HG02852 (cell line): ENCODE measurements at regions not wholly inside any gene's neighbourhood (a gene's known extent, or its start where the extent isn't known, plus 50 kb on each side); places are given as distances from the start of the nearest gene placed in this dataset.

Experiments
- ATAC-seq: cut with Tn5 transposase; IDR thresholded peaks from one replicate; pipeline ENCODE4 v1.9.1; 2021; ENCODE audit warnings: mild to moderate bottlenecking, moderate library complexity; ENCODE audit not compliant: unreplicated experiment

- no peak for ATAC-seq
Measured at GRCh38 chr2:33782395-33783230, 183.5 kb upstream of the FAM98A start.

- ATAC-seq, result no peak
Measured at GRCh38 chr2:33777786-33778185, 178.7 kb upstream of the FAM98A start.

GRCh38 chr2:33775306-33775705 lies 176.2 kb upstream of the FAM98A start:
- ATAC-seq, result no peak

GRCh38 chr2:33770023-33770422 lies 170.9 kb upstream of the FAM98A start:
- no peak for ATAC-seq

- no peak for ATAC-seq
Measured at GRCh38 chr2:33766175-33766574, 167.1 kb upstream of the FAM98A start.

- ATAC-seq, result no peak
Measured at GRCh38 chr2:33765122-33765521, 166.0 kb upstream of the FAM98A start.

DNA sequence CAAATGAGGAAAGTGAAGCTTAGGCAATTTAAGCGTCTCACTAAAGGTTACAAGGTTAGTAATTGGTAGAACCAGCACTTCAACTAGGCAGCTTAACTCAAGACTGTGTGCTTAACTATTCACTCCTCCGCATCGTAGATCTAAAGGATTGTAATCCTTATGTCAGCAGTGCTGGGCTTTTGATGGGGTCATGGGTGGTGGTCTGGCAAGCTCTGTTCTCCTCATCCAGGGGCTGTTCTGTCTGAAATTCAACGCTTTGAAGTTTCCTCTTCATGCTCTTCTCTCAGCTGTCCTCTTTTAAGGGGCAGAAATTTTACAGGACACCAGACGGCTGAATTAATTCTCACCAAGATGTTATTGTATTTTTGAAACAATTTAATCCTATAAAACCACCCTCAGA lies 165.5 kb upstream of the FAM98A start:
- no peak for ATAC-seq

- ATAC-seq, result no peak
Measured at GRCh38 chr2:33763671-33764310, 164.7 kb upstream of the FAM98A start.

GRCh38 chr2:33762636-33763035 lies 163.5 kb upstream of the FAM98A start:
- ATAC-seq, result no peak

DNA sequence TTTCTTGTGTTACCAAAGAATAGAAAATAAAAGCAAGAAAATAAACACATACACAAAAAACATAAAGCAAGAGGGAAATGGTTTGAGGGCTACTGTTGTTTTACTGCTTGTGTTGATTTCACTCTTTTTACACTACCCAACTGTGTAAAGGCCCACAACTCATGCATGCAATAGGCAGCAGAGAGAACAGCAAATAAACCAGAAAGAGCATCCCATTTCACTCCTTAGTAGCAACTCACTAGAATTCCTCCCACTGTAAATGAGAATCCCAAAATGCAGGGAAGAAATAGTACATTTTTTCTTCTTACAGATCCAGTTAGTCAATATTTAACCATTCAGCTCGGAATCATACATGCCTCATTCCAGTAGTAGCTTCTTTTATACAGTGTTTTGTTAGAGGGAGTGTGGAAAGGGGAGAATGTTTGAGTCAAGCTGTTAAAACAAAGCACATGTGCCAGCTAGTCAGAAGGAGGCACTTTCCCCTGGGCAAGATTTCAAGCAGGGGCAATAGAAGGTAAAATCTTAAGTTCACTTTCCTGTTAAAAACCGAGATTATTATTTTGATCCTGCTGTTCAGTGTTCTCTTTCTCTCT lies 147.2 kb upstream of the FAM98A start:
- ATAC-seq, result no peak

GRCh38 chr2:33735096-33735495 lies 136.0 kb upstream of the FAM98A start:
- ATAC-seq, result no peak

DNA sequence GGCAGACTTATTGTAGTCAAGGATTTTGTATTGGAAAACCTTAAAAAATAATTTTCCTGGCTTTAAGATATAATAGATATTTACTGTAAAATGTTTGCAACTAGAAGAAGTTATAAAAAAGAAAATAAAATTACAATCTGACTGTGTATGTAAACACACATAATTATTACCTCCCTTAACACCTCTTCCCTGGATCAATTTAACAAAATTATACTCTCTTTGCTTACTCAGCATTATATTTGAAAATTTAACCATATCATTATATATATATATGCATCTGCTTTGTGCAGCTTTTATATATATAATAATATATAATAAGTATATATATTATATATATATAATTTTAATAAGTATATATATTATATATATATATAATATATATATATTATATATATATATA lies 131.7 kb upstream of the FAM98A start:
- ATAC-seq, result no peak

DNA sequence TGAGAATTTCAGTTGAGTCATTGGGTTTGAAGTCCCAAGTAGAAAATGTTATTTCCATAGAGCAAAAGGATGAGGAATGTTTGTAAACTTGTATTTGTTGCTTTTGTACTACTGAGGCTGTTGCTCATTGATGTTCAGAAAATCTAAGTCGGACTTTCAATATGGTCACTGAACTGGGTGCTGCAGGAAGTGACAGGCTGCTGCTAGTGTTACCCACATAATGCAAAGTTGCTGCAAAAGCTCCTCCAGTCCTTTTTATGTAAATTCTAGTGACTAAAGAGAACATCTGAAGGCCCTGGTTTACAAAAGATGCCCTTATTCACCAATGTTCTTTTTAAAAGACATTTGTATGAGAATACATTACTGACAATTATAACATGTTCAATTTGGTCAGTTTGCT lies 131.1 kb upstream of the FAM98A start:
- no peak for ATAC-seq

GRCh38 chr2:33729353-33729752 lies 130.3 kb upstream of the FAM98A start:
- ATAC-seq, result no peak

- ATAC-seq, result no peak
Measured at GRCh38 chr2:33728106-33728505, 129.0 kb upstream of the FAM98A start.

- no peak for ATAC-seq
Measured at GRCh38 chr2:33727361-33728032, 128.4 kb upstream of the FAM98A start.

GRCh38 chr2:33726415-33726814 lies 127.3 kb upstream of the FAM98A start:
- no peak for ATAC-seq

DNA sequence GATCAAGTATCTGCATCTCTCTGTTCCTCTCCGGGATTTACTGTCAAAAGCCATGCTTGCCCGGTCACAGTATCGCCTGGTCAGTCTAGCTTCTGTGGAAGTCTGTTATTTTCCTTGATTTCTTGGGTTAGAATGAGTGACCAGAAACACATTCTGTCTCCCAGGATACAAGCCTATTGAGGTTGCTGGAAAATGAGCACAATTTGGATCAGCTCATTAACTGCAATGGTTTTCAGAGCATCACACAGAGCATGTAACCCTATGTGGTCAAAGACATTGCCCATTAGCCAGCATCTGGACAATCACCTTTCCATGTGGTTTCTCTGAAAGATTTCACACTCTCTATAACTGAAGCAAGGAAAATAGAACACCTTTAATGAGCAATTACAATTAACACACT lies 124.2 kb upstream of the FAM98A start:
- ATAC-seq, result no peak

GRCh38 chr2:33719067-33719466 lies 120.0 kb upstream of the FAM98A start:
- no peak for ATAC-seq

DNA sequence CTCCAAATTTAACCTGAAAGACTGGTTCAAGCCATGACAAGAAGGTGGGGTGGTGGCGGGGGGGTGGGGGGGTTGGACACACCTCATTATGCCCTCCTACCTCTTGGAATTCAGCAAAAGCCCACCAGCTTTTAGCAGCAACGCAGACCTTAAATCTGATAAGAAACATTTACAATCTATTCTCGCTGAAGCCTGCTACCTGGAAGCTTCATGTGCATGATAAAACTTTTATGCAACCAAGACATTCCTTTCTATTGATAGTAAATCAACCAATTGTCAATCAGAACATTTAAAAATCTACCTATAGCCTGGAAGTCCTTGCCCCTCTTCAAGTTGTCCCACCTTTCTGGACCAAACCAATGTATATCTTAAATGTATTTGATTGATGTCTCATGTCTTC lies 113.6 kb upstream of the FAM98A start:
- ATAC-seq, result no peak

- no peak for ATAC-seq
Measured at GRCh38 chr2:33709951-33710350, 110.9 kb upstream of the FAM98A start.

DNA sequence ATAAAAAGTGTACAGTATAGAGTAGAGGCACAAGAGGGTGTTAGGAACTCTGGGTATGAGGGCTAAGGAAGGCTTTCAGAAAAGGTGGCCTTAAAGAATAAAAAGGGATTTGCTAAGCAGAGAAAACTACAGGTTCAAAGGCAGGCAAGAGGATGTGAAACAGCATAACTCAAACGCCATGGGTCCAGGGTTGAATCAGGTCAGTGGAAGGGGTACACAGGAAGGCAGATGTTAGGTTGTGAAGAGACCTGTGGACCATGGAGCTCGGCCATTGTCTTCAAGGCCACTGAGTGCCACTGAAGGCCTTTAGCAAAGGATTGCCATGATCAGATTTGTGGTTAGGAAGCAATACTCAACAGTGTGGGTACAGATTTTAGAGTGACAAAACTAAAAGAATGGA lies 108.2 kb upstream of the FAM98A start:
- no peak for ATAC-seq
